HUDEP-2 (cell line): ENCODE measurements at regions not wholly inside any gene's neighbourhood (a gene's known extent, or its start where the extent isn't known, plus 50 kb on each side); places are given as distances from the start of the nearest gene placed in this dataset.

ENCODE experiments used
- DNase-seq, 76 experiments: peaks; one replicate each; lab custom pipeline; 2025; ENCODE audit not compliant: unreplicated experiment in 76 of 76; lab: John Stamatoyannopoulos, UW

DNA sequence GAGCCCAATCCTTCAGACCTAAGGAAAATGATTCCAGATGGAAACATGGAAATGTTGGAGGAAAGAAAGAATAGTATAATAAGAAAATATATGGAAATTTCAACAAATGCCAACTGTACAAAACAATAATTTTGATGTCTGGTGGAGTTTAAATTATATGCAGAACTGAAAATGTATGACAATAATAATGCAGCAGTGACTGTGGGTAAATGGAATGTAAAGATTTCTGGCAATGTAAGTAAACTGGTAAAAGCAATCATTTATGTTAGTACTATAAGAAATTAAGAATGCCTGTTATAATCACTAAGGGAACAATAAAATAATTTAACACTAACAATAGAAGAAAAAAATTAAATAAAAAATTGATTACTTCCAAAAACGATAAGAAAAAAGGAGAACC, 89.0 kb downstream of the EDN1 start:
- no peak for DNase-seq

- no peak for DNase-seq
Measured at GRCh38 chr6:12381587-12381986, 91.4 kb downstream of the EDN1 start.

DNA sequence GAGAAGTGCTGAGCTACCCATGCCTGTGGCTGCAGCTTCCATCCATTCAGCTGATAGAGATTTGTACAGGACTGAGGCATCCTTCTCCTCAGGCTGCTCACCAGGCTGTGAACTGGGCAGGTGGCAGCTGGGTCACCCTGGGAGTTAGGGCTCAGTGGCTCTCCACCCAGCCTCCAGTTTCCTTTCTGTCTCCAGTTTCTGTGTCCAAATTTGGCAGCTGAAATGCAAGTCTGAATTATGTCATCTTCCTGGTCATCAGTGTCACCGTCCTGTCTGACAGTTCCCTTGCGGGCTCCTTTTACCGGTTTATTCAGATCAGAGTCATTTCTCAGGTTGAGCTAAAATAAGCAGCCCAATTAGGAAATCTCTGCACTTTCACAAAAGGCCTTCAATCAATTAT, 93.3 kb downstream of the EDN1 start:
- DNase-seq = no peak

DNA sequence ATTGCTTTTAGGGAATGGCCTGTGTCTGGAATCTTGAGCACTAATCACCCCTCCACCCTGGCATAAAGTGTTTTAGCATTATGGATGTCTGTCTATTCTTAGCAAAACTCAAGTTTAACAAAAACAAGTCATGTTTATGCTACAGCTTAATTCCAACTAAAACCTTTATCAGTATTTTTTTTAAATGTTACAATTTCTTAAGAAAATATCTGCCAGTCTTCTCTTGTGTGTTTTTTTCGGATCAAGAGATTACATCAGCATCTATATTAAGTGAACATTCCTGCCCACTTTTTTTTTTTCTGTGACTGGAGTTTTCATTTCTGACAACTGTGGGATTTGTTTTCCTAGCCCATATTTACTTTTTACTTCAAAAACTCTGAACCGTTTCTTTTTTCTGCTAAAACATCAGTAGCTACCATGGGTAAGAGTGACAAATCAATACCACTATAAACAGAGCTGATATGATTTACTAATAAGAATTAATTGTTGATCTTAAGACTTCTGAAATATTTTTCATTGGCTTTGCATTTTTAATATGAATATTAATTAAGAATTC, 94.3 kb downstream of the EDN1 start:
- no peak for DNase-seq

DNA sequence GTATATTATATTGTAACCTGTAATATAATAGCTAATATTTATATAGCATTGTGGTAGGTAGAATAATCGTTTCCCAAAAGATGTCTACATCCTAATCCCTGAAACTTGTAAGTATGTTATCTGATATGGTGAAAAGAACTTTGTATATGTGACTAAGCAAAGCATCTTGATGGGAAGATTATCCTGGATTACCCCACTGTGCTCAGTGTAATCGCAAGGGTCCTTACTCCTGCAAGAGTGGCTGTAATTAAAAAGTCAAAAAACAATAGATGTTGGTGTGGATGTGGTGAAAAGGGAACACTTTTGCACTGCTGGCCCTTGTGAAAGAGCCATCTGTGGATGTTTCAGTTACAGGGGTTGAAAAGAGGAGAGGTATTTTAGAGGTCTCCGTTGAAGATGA, 95.2 kb downstream of the EDN1 start:
- no peak for DNase-seq

GRCh38 chr6:12386816-12387215, 96.7 kb downstream of the EDN1 start:
- no peak for DNase-seq

DNA sequence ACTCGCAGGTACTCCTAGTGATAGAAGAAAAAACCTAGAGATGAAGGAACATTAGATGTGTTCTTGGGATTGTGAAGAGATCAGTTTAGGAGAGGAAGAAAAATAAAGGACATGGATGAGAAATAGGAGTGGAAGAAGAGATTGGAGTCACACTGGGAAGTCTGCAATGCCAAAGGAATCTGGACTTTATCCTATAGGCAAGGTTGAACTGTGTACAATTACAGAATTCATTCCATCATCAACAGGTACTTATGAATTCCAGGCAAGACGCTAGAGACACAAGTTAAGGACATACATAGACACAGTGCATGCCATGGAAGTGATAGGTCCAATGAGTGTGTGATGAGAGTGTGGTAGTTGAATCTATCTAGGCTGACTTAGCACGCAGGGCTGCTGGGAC, 101.3 kb downstream of the EDN1 start:
- no peak for DNase-seq

- DNase-seq = no peak
Measured at GRCh38 chr6:12392490-12392889, 102.3 kb downstream of the EDN1 start.

GRCh38 chr6:12393100-12393499, 102.9 kb downstream of the EDN1 start:
- DNase-seq = no peak

DNA sequence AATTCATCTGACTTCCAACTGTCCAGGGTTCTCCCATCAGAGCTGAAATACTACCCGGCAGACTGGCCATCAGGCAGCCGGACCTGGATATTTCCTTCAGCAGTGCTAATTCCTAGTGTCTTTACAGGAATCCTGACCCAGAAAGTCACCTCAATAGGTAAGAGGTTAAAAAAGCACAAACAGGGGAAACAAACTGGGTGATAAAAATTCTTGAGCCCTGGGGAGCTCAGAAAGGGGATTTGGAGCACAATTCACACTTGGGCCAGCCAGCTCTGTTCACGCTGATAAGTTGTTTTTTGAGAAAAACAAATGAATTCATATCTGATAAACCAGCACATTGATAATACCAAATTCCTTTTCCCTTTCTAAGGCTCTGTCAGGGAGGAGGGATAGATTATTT, 104.0 kb downstream of the EDN1 start:
- DNase-seq = no peak

- DNase-seq = no peak
Measured at GRCh38 chr6:12395898-12396297, 105.7 kb downstream of the EDN1 start.

- no peak for DNase-seq
Measured at GRCh38 chr6:12401200-12401599, 111.0 kb downstream of the EDN1 start.

GRCh38 chr6:12403201-12403826, 113.2 kb downstream of the EDN1 start:
- no peak for DNase-seq

DNA sequence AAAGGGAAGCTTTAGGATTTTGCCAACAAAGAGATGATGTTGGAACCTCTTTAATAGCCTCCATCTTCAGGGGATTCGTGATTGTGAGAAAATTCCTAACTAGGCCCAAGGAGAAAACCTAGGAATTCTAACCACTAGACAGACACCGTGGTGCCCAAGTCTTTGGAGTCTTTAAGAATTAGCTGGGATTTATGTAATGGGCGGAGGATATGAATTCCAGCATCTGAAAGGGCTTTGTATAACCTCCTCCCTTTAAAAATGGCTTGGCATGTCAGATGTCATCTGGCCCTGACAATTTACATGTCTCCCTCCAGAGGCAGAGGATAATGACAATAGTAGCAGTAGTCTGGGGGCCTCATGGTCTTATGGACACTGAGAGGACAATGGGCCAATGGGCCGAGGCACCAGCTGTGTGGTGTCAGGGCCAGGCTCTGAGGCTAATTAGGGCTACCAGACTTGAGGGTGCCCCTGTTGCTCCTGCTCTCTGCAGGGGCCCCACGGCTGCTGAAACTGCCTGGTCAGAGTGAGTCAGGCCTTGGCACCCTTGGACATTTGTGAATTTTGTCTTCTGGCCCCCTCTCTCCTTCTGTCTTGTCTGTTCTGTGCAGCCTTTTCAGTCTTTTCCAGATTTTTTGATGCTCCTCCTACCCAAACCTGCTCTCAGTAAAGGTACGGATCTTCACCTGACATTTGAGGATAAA, 113.9 kb downstream of the EDN1 start:
- DNase-seq = no peak

GRCh38 chr6:12404651-12405050, 114.5 kb downstream of the EDN1 start:
- DNase-seq = no peak

DNA sequence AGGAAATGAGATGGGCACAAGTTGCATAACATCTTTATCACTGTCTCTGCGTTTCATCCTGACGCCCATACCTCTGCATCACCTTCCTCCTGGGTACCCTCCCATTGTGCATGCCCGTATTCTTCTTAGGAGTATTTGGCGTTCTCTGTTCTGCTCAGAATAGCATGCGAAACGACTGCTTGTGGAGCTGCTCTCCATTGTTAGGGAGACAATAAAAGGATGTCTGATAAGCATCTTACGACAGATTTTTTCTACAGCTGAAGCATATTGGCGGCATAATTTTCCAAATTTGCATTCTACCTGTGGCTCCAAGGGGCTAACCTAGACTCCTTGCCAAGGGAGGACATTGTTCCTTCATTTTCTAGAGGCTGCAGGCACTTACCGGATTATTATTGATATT, 118.6 kb downstream of the EDN1 start:
- no peak for DNase-seq

GRCh38 chr6:12410946-12411345, 120.8 kb downstream of the EDN1 start:
- DNase-seq = no peak

GRCh38 chr6:12414096-12414675, 124.0 kb downstream of the EDN1 start:
- no peak for DNase-seq

DNA sequence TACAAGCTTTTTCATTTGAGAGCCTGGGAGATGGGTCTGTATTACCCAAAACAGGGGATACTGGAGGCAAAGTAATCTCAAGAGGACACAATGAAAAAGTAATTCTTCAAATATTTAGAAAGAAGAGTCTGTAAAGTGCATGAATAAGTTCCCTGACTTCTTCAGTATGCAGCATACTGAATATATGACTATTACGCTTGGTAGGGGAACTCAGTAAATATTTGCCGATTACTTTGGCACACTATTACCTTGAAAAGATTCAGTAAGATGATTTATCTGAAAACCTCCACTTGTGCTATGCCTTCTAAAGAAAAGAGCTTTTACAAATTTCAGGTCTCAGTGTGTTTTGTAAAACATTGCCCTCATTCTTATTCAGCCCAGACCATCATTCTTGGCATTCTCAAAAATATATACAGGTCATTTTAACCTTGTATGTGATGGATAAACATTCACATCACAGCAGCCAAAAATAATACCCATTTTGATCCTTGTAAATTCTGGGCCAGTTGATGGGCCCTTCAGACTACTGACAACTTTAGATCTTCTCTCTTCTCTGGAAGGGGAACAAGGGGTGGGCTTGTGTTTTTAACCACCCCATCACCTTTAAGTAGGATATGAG, 125.9 kb downstream of the EDN1 start:
- DNase-seq = no peak

DNA sequence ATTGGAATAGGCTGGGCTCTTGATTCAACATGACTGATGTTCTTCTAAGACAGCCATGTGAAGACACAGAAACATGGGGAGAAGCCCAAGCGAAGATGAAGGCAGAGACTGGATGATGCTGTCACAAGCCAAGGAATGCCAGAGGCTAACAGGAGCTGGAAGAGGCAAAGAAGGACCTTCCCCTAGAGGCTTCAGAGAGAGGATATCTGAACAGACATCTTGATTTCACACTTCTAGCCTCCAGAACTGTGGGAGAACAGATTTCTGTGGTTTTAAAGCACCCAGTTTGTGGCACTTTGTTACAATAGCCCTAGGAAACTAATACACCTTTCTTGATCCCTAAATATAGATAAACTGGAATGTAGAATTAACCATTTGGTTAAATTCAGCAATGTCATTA, 127.0 kb downstream of the EDN1 start:
- no peak for DNase-seq

- DNase-seq = no peak
Measured at GRCh38 chr6:12418946-12419345, 128.8 kb downstream of the EDN1 start.
